K562 (cell line): ENCODE measurements at regions not wholly inside any gene's neighbourhood (a gene's known extent, or its start where the extent isn't known, plus 50 kb on each side); places are given as distances from the start of the nearest gene placed in this dataset.

ENCODE experiments used
- CTCF ChIP-seq, 3 experiments: IDR thresholded peaks in 2 of 3; conservative IDR thresholded peaks in 1 of 3; 2 replicates each; pipeline ENCODE4 v1.5.1; 2011 to 2012; ENCODE audit warnings: low read length in 3 of 3, mild to moderate bottlenecking in 3 of 3, control low read depth in 2 of 3, improper control_type of control experiment in 1 of 3, inconsistent platforms in 1 of 3, low read depth in 1 of 3, mixed read lengths in 1 of 3, moderate library complexity in 1 of 3; ENCODE audit not compliant: insufficient read depth in 2 of 3
- KLF10 ChIP-seq: fragments of 250-450 bp; sonication (Bioruptor Pico); IDR thresholded peaks from 2 replicates; pipeline ENCODE4 v1.6.1; 2021; ENCODE audit warnings: matching md5 sums
- NR2C2 ChIP-seq, 2 experiments: fragments of 200-800 bp in 1 of 2; sonication (Bioruptor generic) in 1 of 2; sonication (generic) in 1 of 2; formaldehyde crosslinking in 1 of 2; IDR thresholded peaks; 2 replicates each; pipeline versions ENCODE4 v1.6.1 to v1.8.0; 2016 to 2022; ENCODE audit warnings: mild to moderate bottlenecking in 1 of 2, missing compliant biosample characterization in 1 of 2, missing genetic modification characterization in 1 of 2, missing genetic modification reagents in 1 of 2
- RAD21 ChIP-seq, 2 experiments: fragments of 250-450 bp in 1 of 2; fragments of 450-650 bp in 1 of 2; sonication (Bioruptor Pico) in 1 of 2; formaldehyde crosslinking in 1 of 2; IDR thresholded peaks in 1 of 2; conservative IDR thresholded peaks in 1 of 2; 2 replicates each; pipeline versions ENCODE4 v1.4.0 to v1.8.0; 2020 to 2022; ENCODE audit warnings: mild to moderate bottlenecking in 2 of 2, moderate library complexity in 1 of 2
- REST ChIP-seq, 2 experiments: fragments of 450-650 bp; formaldehyde crosslinking in 1 of 2; IDR thresholded peaks; 2 replicates each; pipeline versions ENCODE4 v1.4.0 to v1.6.1; 2014 to 2020; ENCODE audit warnings: mild to moderate bottlenecking in 2 of 2, borderline replicate concordance in 1 of 2, low read depth in 1 of 2
- TARDBP ChIP-seq: fragments of 450-650 bp; IDR thresholded peaks from 2 replicates; pipeline ENCODE4 v1.6.1; 2016
- TOE1 ChIP-seq, 2 experiments: fragments of 450-650 bp in 1 of 2; sonication (generic) in 1 of 2; formaldehyde crosslinking in 1 of 2; IDR thresholded peaks; 2 replicates each; pipeline versions ENCODE4 v1.7.1 to v1.8.0; 2016 to 2022; ENCODE audit warnings: borderline replicate concordance in 2 of 2, mild to moderate bottlenecking in 2 of 2, antibody characterized with exemption in 1 of 2, inconsistent platforms in 1 of 2, low read depth in 1 of 2, missing genetic modification reagents in 1 of 2, moderate library complexity in 1 of 2
- ZFP1 ChIP-seq: fragments of 450-650 bp; formaldehyde crosslinking; IDR thresholded peaks from 2 replicates; pipeline ENCODE4 v1.4.0; 2020; ENCODE audit warnings: mild to moderate bottlenecking, mixed read lengths
- ZNF146 ChIP-seq: IDR thresholded peaks from one replicate; pipeline ENCODE4 v1.6.1; 2018; ENCODE audit warnings: missing compliant biosample characterization; ENCODE audit not compliant: unreplicated experiment

GRCh38 chr10:124273141-124273540 is 145.6 kb downstream of the OAT start:
- TF ChIP-seq TOE1 (IDR thresholded peaks at IDR 0.05; ENCODE audit: borderline replicate concordance) (no peak), TOE1 (CRISPR knock-in tag; IDR thresholded peaks at IDR 0.05; ENCODE audit: borderline replicate concordance, low read depth) (no peak), KLF10 (CRISPR knock-in tag) (no peak), CTCF (IDR thresholded peaks at IDR 0.05 in 2 of 3, conservative IDR thresholded peaks at IDR 0.05 in 1 of 3; ENCODE audit: insufficient read depth in 2 of 3, low read depth in 1 of 3, low read length in 3 of 3) (no peak), ZFP1 (CRISPR knock-in tag) (no peak), TARDBP (no peak), REST (IDR thresholded peaks at IDR 0.05; ENCODE audit: borderline replicate concordance) (no peak), REST (CRISPR knock-in tag; IDR thresholded peaks at IDR 0.05; ENCODE audit: low read depth) (no peak), ZNF146 (CRISPR knock-in tag) (no peak), RAD21 (CRISPR knock-in tag; conservative IDR thresholded peaks at IDR 0.05 in 1 of 2, IDR thresholded peaks at IDR 0.05 in 1 of 2) (no peak), NR2C2 (CRISPR knock-in tag; IDR thresholded peaks at IDR 0.05) (no peak), NR2C2 (tag; IDR thresholded peaks at IDR 0.05) (no peak)
